Endothelial cell of umbilical vein (primary cell): ENCODE measurements at regions not wholly inside any gene's neighbourhood (a gene's known extent, or its start where the extent isn't known, plus 50 kb on each side); places are given as distances from the start of the nearest gene placed in this dataset.

Experiments
- BruUV-seq: library from RNA; stranded (reverse); fragments of 400-500 nt; replicated peaks from 2 replicates; lab custom pipeline; 2021; lab: Mats Ljungman, UMichigan
- CTCF ChIA-PET: fragments of 300-600, 350-600 bp; sonication (Branson Sonifier 250); formaldehyde crosslinking; loops from one replicate; lab custom pipeline; 2021; ENCODE audit warnings: antibody characterized with exemption, inconsistent platforms; lab: Charles Lee
- POLR2A ChIA-PET: fragments of 300-600, 350-600 bp; sonication (Branson Sonifier 250); formaldehyde crosslinking; loops from one replicate; lab custom pipeline; 2021; ENCODE audit warnings: antibody characterized with exemption, inconsistent platforms; lab: Charles Lee
- DNase-seq: peaks from one replicate; pipeline ENCODE4 v3.0.0-alpha.2; 2011; ENCODE audit warnings: low read depth, low spot score
- FAIRE-seq: peaks from 2 replicates; lab custom pipeline; 2011; peaks lifted over from hg19 to GRCh38; lab: Jason Lieb, UNC
- H2AFZ ChIP-seq: 2 replicates; pipeline ENCODE4 v1.6.0; 2012; ENCODE audit warnings: low read depth, low read length, control low read depth, inconsistent platforms
- H3K27ac ChIP-seq: 2 replicates; pipeline ENCODE4 v1.5.1; 2011; ENCODE audit warnings: low read depth, mild to moderate bottlenecking, control low read depth, low read length, moderate library complexity; ENCODE audit not compliant: insufficient read depth
- H3K27me3 ChIP-seq, 2 experiments: 2 replicates each; pipeline versions ENCODE4 v1.6.0 to v1.6.1; 2011; ENCODE audit warnings: low read length in 2 of 2, mixed read lengths in 1 of 2; ENCODE audit not compliant: control insufficient read depth in 2 of 2, insufficient read depth in 2 of 2
- H3K36me3 ChIP-seq, 2 experiments: 2 replicates in 1 of 2; 3 replicates in 1 of 2; pipeline ENCODE4 v1.5.1; 2011; ENCODE audit warnings: low read length in 2 of 2, mild to moderate bottlenecking in 1 of 2, moderate library complexity in 1 of 2; ENCODE audit not compliant: control insufficient read depth in 2 of 2, insufficient read depth in 2 of 2; ENCODE audit errors: extremely low read depth in 1 of 2
- H3K4me1 ChIP-seq: 3 replicates; pipeline ENCODE4 v1.5.1; 2011; ENCODE audit warnings: mild to moderate bottlenecking, low read length; ENCODE audit not compliant: control insufficient read depth, insufficient read depth; ENCODE audit errors: extremely low read depth
- H3K4me2 ChIP-seq: 2 replicates; pipeline ENCODE4 v1.6.1; 2011; ENCODE audit warnings: low read length, control low read depth, mixed read lengths; ENCODE audit not compliant: insufficient read depth
- H3K4me3 ChIP-seq, 3 experiments: fragments of 200-600 bp in 1 of 3; sonication (generic), shearing (Covaris generic) in 1 of 3; replicated peaks in 1 of 3; 2 replicates each; pipeline ENCODE4 v1.5.1; 2011 to 2016; ENCODE audit warnings: control low read depth in 3 of 3, low read length in 3 of 3, mild to moderate bottlenecking in 2 of 3, inconsistent platforms in 1 of 3, low read depth in 1 of 3, moderate library complexity in 1 of 3; ENCODE audit not compliant: insufficient read depth in 1 of 3
- H3K79me2 ChIP-seq: 2 replicates; pipeline ENCODE4 v1.6.0; 2012; ENCODE audit warnings: low read length, inconsistent platforms; ENCODE audit not compliant: control insufficient read depth, insufficient read depth
- H3K9ac ChIP-seq: replicated peaks from 2 replicates; pipeline ENCODE3; 2011; ENCODE audit warnings: low read length, control low read depth; ENCODE audit not compliant: insufficient read depth; ENCODE audit errors: extremely low read depth
- H3K9me1 ChIP-seq: replicated peaks from 3 replicates; pipeline ENCODE4 v1.6.0; 2011; ENCODE audit warnings: mild to moderate bottlenecking, low read length; ENCODE audit not compliant: control insufficient read depth, insufficient read depth; ENCODE audit errors: extremely low read depth
- H3K9me3 ChIP-seq: replicated peaks from 2 replicates; pipeline ENCODE4 v1.5.1; 2012; ENCODE audit warnings: low read length, inconsistent platforms; ENCODE audit not compliant: control insufficient read depth, insufficient read depth
- H4K20me1 ChIP-seq: replicated peaks from 2 replicates; pipeline ENCODE3; 2011; ENCODE audit warnings: mild to moderate bottlenecking, low read length; ENCODE audit not compliant: control insufficient read depth, insufficient read depth; ENCODE audit errors: extremely low read depth
- EZH2 ChIP-seq: IDR thresholded peaks from 2 replicates; pipeline ENCODE4 v1.6.1; 2012; ENCODE audit warnings: borderline replicate concordance, low read depth, mild to moderate bottlenecking, moderate library complexity, low read length, inconsistent platforms; ENCODE audit not compliant: severe bottlenecking
- FOS ChIP-seq: IDR thresholded peaks from 2 replicates; pipeline ENCODE4 v1.6.1; 2011; ENCODE audit warnings: mild to moderate bottlenecking, low read length, moderate library complexity, borderline replicate concordance; ENCODE audit not compliant: insufficient read depth
- GATA2 ChIP-seq: IDR thresholded peaks from 2 replicates; pipeline ENCODE4 v1.7.0; 2011; ENCODE audit warnings: low read depth, mild to moderate bottlenecking, moderate library complexity, mixed read lengths, low read length; ENCODE audit not compliant: insufficient read length, insufficient read depth
- JUN ChIP-seq: IDR thresholded peaks from 2 replicates; pipeline ENCODE4 v1.6.1; 2011; ENCODE audit warnings: borderline replicate concordance, low read depth; ENCODE audit not compliant: insufficient read length, insufficient read depth
- MYC ChIP-seq: IDR thresholded peaks from one replicate; pipeline ENCODE4 v1.6.1; 2011; ENCODE audit warnings: mild to moderate bottlenecking, low read depth, low read length
- POLR2A ChIP-seq: IDR thresholded peaks from 2 replicates; pipeline ENCODE4 v1.6.1; 2012; ENCODE audit warnings: low read depth, mild to moderate bottlenecking, control low read depth, low read length
- POLR2AphosphoS5 ChIP-seq: IDR thresholded peaks from 2 replicates; pipeline ENCODE4 v1.6.1; 2012; ENCODE audit warnings: low read depth, mild to moderate bottlenecking, control low read depth, low read length, moderate library complexity; ENCODE audit not compliant: insufficient read depth
- dilution Hi-C: fragments of 300-500 bp; cut with MboI; formaldehyde crosslinking; loops from one replicate; pipeline ENCODE4 v1.15.0; 2019; ENCODE audit warnings: low sequenced_read_pairs; ENCODE audit not compliant: extremely low pct_ligation_motif_present
- intact Hi-C: fragments of 100-400 bp; cut with micrococcal nuclease; formaldehyde crosslinking; loops from one replicate; pipeline ENCODE4 v1.10.0; 2022
- TF ChIP-seq, protein P1 (sequence below), 2 donors: IDR thresholded peaks; 1 replicate in 1 of 2; 2 replicates in 1 of 2; pipeline ENCODE4 v1.5.1; 2011; ENCODE audit warnings: low read length in 2 of 2, mild to moderate bottlenecking in 2 of 2, moderate library complexity in 2 of 2, control low read depth in 1 of 2, inconsistent platforms in 1 of 2, low read depth in 1 of 2; ENCODE audit not compliant: insufficient read depth in 1 of 2; ENCODE audit errors: extremely low read depth in 1 of 2
- TF ChIP-seq, protein P2 (sequence below): IDR thresholded peaks from 2 replicates; pipeline ENCODE4 v1.6.1; 2011; ENCODE audit not compliant: insufficient read depth, insufficient read length

DNA sequence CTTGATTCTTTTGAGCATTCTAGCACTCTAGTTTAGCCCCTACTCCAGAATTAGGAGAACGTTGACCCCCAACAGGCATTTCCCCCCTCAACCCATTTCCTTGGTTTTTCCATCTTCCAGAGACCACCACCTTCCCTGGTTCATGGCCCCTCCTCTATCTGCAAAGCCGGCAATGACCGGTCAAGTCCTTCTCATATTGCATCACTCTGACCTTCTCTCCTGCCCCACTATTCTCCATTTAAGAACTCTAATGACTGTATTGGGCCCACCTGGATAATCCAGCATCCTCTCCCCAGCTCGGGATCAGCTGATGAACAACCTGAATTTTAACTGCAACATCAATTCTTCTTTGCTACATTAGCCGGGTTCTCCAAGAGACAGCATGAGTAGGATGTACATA, 437.4 kb downstream of the NPHP4 start:
- POLR2A ChIA-PET: no interaction called here
- intact Hi-C loops: no loop called here
- no peaks in the 10 kb centered on the region for H3K9me1 ChIP-seq
- BruUV-seq: no TSS peak
- H3K27ac ChIP-seq: no peak overlapping the region
- H3K36me3 ChIP-seq: no peaks in the 10 kb centered on the region
- H3K4me3 ChIP-seq: no peak overlapping the region
- dilution Hi-C loops: no loop called here
- TF ChIP-seq, protein P1, sequence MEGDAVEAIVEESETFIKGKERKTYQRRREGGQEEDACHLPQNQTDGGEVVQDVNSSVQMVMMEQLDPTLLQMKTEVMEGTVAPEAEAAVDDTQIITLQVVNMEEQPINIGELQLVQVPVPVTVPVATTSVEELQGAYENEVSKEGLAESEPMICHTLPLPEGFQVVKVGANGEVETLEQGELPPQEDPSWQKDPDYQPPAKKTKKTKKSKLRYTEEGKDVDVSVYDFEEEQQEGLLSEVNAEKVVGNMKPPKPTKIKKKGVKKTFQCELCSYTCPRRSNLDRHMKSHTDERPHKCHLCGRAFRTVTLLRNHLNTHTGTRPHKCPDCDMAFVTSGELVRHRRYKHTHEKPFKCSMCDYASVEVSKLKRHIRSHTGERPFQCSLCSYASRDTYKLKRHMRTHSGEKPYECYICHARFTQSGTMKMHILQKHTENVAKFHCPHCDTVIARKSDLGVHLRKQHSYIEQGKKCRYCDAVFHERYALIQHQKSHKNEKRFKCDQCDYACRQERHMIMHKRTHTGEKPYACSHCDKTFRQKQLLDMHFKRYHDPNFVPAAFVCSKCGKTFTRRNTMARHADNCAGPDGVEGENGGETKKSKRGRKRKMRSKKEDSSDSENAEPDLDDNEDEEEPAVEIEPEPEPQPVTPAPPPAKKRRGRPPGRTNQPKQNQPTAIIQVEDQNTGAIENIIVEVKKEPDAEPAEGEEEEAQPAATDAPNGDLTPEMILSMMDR (IDR thresholded peaks at IDR 0.05; ENCODE audit: extremely low read depth in 1 of 2, insufficient read depth in 1 of 2, low read depth in 1 of 2, low read length in 2 of 2): no peak
- TF ChIP-seq FOS: no peak
- no peak for TF ChIP-seq MYC
- no peak for TF ChIP-seq GATA2
- no peak for TF ChIP-seq POLR2AphosphoS5
- TF ChIP-seq, protein P2, sequence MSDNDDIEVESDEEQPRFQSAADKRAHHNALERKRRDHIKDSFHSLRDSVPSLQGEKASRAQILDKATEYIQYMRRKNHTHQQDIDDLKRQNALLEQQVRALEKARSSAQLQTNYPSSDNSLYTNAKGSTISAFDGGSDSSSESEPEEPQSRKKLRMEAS: no peak
- TF ChIP-seq EZH2: no peak
- TF ChIP-seq POLR2A: no peak
- TF ChIP-seq JUN: no peak
- no peak overlapping the region for H2AFZ ChIP-seq
- H3K9ac ChIP-seq: no peak overlapping the region
- H3K79me2 ChIP-seq: no peaks in the 10 kb centered on the region
- H4K20me1 ChIP-seq: no peaks in the 10 kb centered on the region
- no peaks in the 10 kb centered on the region for H3K4me1 ChIP-seq
- FAIRE-seq: no peak
- no peak for DNase-seq
- CTCF ChIA-PET: no interaction called here
- no peaks in the 10 kb centered on the region for H3K27me3 ChIP-seq
- H3K9me3 ChIP-seq: peaks cover 3% of the 10 kb centered on the region
- H3K4me2 ChIP-seq: no peak overlapping the region
